ENCODE measurements at regions not wholly inside any gene's neighbourhood (a gene's known extent, or its start where the extent isn't known, plus 50 kb on each side); places are given as distances from the start of the nearest gene placed in this dataset.
"Not testable (repeated sequence)": the region's sequence is repeated elsewhere in the genome, so short reads cannot be mapped to it uniquely, and the experiment has no call there.

DNA sequence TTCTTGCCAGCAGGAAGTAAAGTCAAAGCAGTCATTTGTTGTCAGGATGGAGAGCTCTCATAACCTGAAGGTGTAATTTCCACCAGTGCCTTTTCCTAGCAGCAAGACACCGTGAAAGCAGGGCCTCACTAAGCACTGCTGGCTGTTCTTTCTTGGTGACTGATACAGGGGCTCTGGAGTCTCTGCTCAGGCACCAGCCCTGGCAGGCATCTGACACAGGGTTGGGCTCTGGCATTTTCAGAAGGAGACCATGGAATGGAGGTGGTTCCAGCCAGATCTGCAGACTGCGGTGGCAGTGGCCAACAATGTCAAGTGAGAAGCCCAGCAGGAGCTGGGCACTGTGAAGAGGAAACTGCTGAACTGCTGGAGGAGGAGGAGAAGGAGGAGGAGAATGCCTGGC, 72.2 kb downstream of the CDRT15L2 start:
- TF ChIP-seq, protein P1, sequence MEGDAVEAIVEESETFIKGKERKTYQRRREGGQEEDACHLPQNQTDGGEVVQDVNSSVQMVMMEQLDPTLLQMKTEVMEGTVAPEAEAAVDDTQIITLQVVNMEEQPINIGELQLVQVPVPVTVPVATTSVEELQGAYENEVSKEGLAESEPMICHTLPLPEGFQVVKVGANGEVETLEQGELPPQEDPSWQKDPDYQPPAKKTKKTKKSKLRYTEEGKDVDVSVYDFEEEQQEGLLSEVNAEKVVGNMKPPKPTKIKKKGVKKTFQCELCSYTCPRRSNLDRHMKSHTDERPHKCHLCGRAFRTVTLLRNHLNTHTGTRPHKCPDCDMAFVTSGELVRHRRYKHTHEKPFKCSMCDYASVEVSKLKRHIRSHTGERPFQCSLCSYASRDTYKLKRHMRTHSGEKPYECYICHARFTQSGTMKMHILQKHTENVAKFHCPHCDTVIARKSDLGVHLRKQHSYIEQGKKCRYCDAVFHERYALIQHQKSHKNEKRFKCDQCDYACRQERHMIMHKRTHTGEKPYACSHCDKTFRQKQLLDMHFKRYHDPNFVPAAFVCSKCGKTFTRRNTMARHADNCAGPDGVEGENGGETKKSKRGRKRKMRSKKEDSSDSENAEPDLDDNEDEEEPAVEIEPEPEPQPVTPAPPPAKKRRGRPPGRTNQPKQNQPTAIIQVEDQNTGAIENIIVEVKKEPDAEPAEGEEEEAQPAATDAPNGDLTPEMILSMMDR (IDR thresholded peaks at IDR 0.05) = not testable (repeated sequence)
- TF ChIP-seq POLR2A, EP300 (IDR thresholded peaks at IDR 0.05): not testable (repeated sequence)

Measured in tibial nerve (tissue), 4 donors.